B cell (primary cell): ENCODE measurements at regions not wholly inside any gene's neighbourhood (a gene's known extent, or its start where the extent isn't known, plus 50 kb on each side); places are given as distances from the start of the nearest gene placed in this dataset.

Experiments used
- CTCF ChIP-seq: fragments of 200-600 bp; IDR thresholded peaks from one replicate; pipeline ENCODE4 v1.8.0; 2022; ENCODE audit warnings: antibody characterized with exemption, mild to moderate bottlenecking
- EZH2 ChIP-seq: IDR thresholded peaks from 2 replicates; pipeline ENCODE4 v1.6.1; 2012; ENCODE audit warnings: borderline replicate concordance, low read depth, mild to moderate bottlenecking, moderate library complexity, low read length; ENCODE audit not compliant: insufficient read depth, poor library complexity, severe bottlenecking

DNA sequence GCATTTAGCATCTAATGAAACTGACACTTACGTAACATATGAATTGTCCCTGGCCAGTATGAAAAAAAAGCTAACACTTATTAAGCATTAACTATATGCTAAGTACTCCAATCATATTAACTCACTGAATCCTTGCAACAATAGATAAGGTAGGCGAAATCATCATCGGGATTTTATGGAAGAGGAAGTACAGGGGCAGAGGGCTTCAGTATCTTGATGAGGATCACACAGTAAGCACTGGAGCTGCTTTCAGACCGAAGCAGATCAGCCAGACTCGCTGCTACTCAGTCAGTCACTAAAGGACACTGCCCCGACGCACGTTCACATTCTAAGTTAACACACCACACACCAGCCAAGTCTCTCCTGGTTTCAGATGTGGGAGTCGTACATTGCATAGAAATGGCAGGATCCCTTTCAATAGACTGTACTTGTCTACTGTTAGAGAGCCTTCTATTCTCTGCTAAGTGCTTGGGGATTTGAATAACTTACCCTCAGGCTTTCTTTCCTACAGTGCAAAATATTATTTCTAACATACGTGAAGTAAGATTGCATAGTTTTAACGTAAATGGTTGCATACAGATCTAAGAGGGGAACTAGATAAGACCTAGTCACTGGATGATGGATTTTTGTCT, 540.2 kb upstream of the TENM3 start:
- TF ChIP-seq EZH2 = no peak
- no peak for TF ChIP-seq CTCF
